Inflammatory macrophage treated with lipopolysaccharide for 1 hour (primary cell): ENCODE measurements at regions not wholly inside any gene's neighbourhood (a gene's known extent, or its start where the extent isn't known, plus 50 kb on each side); places are given as distances from the start of the nearest gene placed in this dataset.

Source experiments
- DNase-seq, 2 donors: peaks; one replicate each; pipeline ENCODE4 v3.0.0-alpha.2; 2020 to 2022

GRCh38 chr11:95375451-95375850 lies 144.4 kb upstream of the SESN3 start:
- DNase-seq, result no peak

GRCh38 chr11:95374105-95374504 lies 143.1 kb upstream of the SESN3 start:
- no peak for DNase-seq

- no peak for DNase-seq
Measured at GRCh38 chr11:95373241-95373640, 142.2 kb upstream of the SESN3 start.

- no peak for DNase-seq
Measured at GRCh38 chr11:95372097-95372656, 141.2 kb upstream of the SESN3 start.

GRCh38 chr11:95371153-95371552 lies 140.2 kb upstream of the SESN3 start:
- peak; percentile 43 to 67 for DNase-seq

GRCh38 chr11:95367726-95368125 lies 136.7 kb upstream of the SESN3 start:
- no peak for DNase-seq

- peak; percentile 54 for DNase-seq
Measured at GRCh38 chr11:95365348-95365747, 134.3 kb upstream of the SESN3 start.

- no peak for DNase-seq
Measured at GRCh38 chr11:95364324-95365295, 133.6 kb upstream of the SESN3 start.

- no peak for DNase-seq
Measured at GRCh38 chr11:95363708-95364107, 132.7 kb upstream of the SESN3 start.

- peak; percentile 83 to 89 for DNase-seq
Measured at GRCh38 chr11:95363164-95363563, 132.2 kb upstream of the SESN3 start.

- no peak for DNase-seq
Measured at GRCh38 chr11:95361180-95361579, 130.2 kb upstream of the SESN3 start.

- DNase-seq, result peak; percentile 75 to 83
Measured at GRCh38 chr11:95360377-95361075, 129.5 kb upstream of the SESN3 start.

GRCh38 chr11:95359756-95360155 lies 128.8 kb upstream of the SESN3 start:
- DNase-seq, result no peak

- no peak for DNase-seq
Measured at GRCh38 chr11:95359341-95359663, 128.3 kb upstream of the SESN3 start.

GRCh38 chr11:95358511-95359340 lies 127.7 kb upstream of the SESN3 start:
- peak in 1 of 2 donors; percentile 23 for DNase-seq

- no peak for DNase-seq
Measured at GRCh38 chr11:95354304-95354703, 123.3 kb upstream of the SESN3 start.

GRCh38 chr11:95353706-95354105 lies 122.7 kb upstream of the SESN3 start:
- no peak for DNase-seq

- DNase-seq, result no peak
Measured at GRCh38 chr11:95352733-95353346, 121.8 kb upstream of the SESN3 start.

- DNase-seq, result no peak
Measured at GRCh38 chr11:95349345-95349942, 118.4 kb upstream of the SESN3 start.

- DNase-seq, result peak; percentile 27 to 52
Measured at GRCh38 chr11:95346265-95346664, 115.3 kb upstream of the SESN3 start.

GRCh38 chr11:95345651-95346050 lies 114.6 kb upstream of the SESN3 start:
- no peak for DNase-seq
